Smooth muscle cell (in vitro differentiated cells): ENCODE measurements at regions not wholly inside any gene's neighbourhood (a gene's known extent, or its start where the extent isn't known, plus 50 kb on each side); places are given as distances from the start of the nearest gene placed in this dataset.

Source experiments
- DNase-seq: peaks from one replicate; lab custom pipeline; 2025; ENCODE audit not compliant: unreplicated experiment; lab: John Stamatoyannopoulos, UW
- H2AFZ ChIP-seq: fragments of 200-600 bp; sonication (generic); 2 replicates; pipeline ENCODE4 v1.6.0; 2016; ENCODE audit warnings: antibody characterized with exemption, low read depth, mild to moderate bottlenecking
- H3F3A ChIP-seq: fragments of 200-600 bp; sonication (generic); 2 replicates; pipeline ENCODE4 v1.6.0; 2017; ENCODE audit warnings: antibody characterized with exemption, low read depth
- H3K27ac ChIP-seq: fragments of 200-600 bp; sonication (generic); 2 replicates; pipeline ENCODE4 v1.5.1; 2016; ENCODE audit warnings: low read depth, mild to moderate bottlenecking
- H3K27me3 ChIP-seq: fragments of 200-600 bp; sonication (generic); 2 replicates; pipeline ENCODE4 v1.6.1; 2016; ENCODE audit warnings: low read depth, mild to moderate bottlenecking
- H3K36me3 ChIP-seq: fragments of 200-600 bp; sonication (generic); 2 replicates; pipeline ENCODE4 v1.5.1; 2016; ENCODE audit warnings: low read depth
- H3K4me1 ChIP-seq: fragments of 200-600 bp; sonication (generic); 2 replicates; pipeline ENCODE4 v1.5.1; 2016; ENCODE audit warnings: low read depth
- H3K4me2 ChIP-seq: fragments of 200-600 bp; sonication (generic); 2 replicates; pipeline ENCODE4 v1.6.0; 2016; ENCODE audit warnings: mild to moderate bottlenecking
- H3K4me3 ChIP-seq: fragments of 200-600 bp; sonication (generic); 2 replicates; pipeline ENCODE4 v1.5.1; 2016; ENCODE audit warnings: mild to moderate bottlenecking
- H3K79me2 ChIP-seq: fragments of 200-600 bp; sonication (generic); 2 replicates; pipeline ENCODE4 v1.6.0; 2016; ENCODE audit warnings: low read depth, mild to moderate bottlenecking
- H3K9ac ChIP-seq: fragments of 200-600 bp; sonication (generic); 2 replicates; pipeline ENCODE4 v1.6.0; 2016; ENCODE audit warnings: low read depth
- H3K9me3 ChIP-seq: fragments of 200-600 bp; sonication (generic); replicated peaks from 2 replicates; pipeline ENCODE4 v1.5.1; 2016; ENCODE audit warnings: low read depth
- H4K20me1 ChIP-seq: fragments of 200-600 bp; sonication (generic); 2 replicates; pipeline ENCODE4 v1.6.0; 2016; ENCODE audit warnings: low read depth
- CTCF ChIP-seq: fragments of 200-600 bp; sonication (generic); IDR thresholded peaks from 2 replicates; pipeline ENCODE4 v1.5.1; 2017; ENCODE audit warnings: borderline replicate concordance, mild to moderate bottlenecking, antibody characterized with exemption; ENCODE audit not compliant: insufficient read depth, poor library complexity, severe bottlenecking
- WGBS: methylation state at CpG from one replicate; pipeline ENCODE4 v1.1.7; 2016; ENCODE audit warnings: low lambda C conversion rate; 5-methylcytosine and 5-hydroxymethylcytosine counted together

DNA sequence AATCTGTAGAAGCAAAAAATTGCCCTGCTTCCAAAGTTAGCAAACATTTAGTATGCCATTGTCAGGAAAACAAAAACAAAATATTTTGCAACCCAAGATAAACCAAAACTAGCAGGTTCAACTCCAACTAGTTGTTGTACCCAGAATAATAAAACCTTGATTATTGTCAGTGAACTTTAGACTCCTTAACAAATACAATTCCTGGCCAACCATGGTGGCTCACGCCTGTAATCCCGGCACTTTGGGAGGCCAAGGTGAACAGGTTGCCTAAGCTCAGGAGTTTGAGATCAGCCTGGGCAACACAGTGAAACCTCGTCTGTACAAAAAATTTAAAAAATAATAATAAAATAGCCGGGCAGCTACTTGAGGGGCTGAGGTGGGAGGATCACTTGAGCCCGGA lies 53.6 kb upstream of the EPCAM start:
- H3K4me3 ChIP-seq, result no peak overlapping the region
- H3K27me3 ChIP-seq, result no peaks in the 10 kb centered on the region
- H3K9ac ChIP-seq, result no peak overlapping the region
- H3K4me2 ChIP-seq, result no peak overlapping the region
- 92% methylated on average over 5 of the region's 5 CpGs for WGBS
- H3F3A ChIP-seq, result peaks cover 4% of the 10 kb centered on the region
- no peaks in the 10 kb centered on the region for H3K36me3 ChIP-seq
- H3K9me3 ChIP-seq, result no peaks in the 10 kb centered on the region
- no peaks in the 10 kb centered on the region for H4K20me1 ChIP-seq
- no peak overlapping the region for H2AFZ ChIP-seq
- peaks cover 9% of the 10 kb centered on the region for H3K4me1 ChIP-seq
- H3K79me2 ChIP-seq, result no peaks in the 10 kb centered on the region
- H3K27ac ChIP-seq, result no peak overlapping the region
- no peak for TF ChIP-seq CTCF
- DNase-seq, result no peak

GRCh38 chr2:47313728-47314127 lies 55.4 kb upstream of the EPCAM start:
- Histone ChIP-seq H3K4me1 (peaks cover 20% of the 10 kb centered on the region), H3K36me3 (no peaks in the 10 kb centered on the region), H4K20me1 (no peaks in the 10 kb centered on the region), H3K27ac (no peak overlapping the region), H3K79me2 (no peaks in the 10 kb centered on the region), H3K9me3 (no peaks in the 10 kb centered on the region), H3K4me2 (no peak overlapping the region), H3K4me3 (no peak overlapping the region), H3K27me3 (no peaks in the 10 kb centered on the region), H2AFZ (no peak overlapping the region), H3K9ac (no peak overlapping the region), H3F3A (peaks cover 12% of the 10 kb centered on the region)
- DNase-seq, result no peak
- 96% methylated on average over 2 of the region's 2 CpGs for WGBS
- TF ChIP-seq CTCF, result no peak

DNA sequence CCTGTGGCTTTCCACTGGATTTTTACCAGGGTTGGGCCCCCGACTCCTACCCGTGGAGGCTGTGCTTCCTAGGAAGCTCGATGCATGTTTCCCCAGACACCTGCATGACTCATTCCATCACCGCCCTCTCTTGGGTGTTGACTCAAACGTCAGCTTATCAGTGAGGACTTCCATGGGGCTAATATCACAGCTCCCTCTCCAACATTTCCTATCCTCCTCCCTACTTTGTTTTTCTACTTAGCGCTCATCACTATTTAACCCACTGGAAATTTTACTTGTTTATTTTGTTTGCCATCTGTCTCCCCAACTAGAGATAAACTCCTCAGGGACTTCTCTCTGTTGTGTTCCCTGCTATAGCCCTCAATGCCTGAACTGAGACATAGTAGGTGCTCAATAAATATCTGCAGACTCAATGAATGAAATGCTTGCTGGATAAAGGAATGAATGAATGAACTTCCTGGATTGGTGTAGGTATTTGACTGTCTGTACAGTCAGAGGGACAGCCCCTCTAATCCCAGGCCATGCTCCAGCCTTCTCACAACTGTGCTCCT lies 55.9 kb upstream of the EPCAM start:
- no peak overlapping the region for H3K4me2 ChIP-seq
- H3K27ac ChIP-seq, result no peak overlapping the region
- H3K79me2 ChIP-seq, result no peaks in the 10 kb centered on the region
- no peak overlapping the region for H3K4me3 ChIP-seq
- H3K9ac ChIP-seq, result no peak overlapping the region
- H3K4me1 ChIP-seq, result peaks cover 20% of the 10 kb centered on the region
- DNase-seq, result no peak
- H3K9me3 ChIP-seq, result no peaks in the 10 kb centered on the region
- H2AFZ ChIP-seq, result no peak overlapping the region
- no peaks in the 10 kb centered on the region for H4K20me1 ChIP-seq
- peaks cover 12% of the 10 kb centered on the region for H3F3A ChIP-seq
- TF ChIP-seq CTCF, result no peak
- no peaks in the 10 kb centered on the region for H3K36me3 ChIP-seq
- no peaks in the 10 kb centered on the region for H3K27me3 ChIP-seq
- 35% methylated on average over 6 of the region's 6 CpGs for WGBS

GRCh38 chr2:47312491-47312850 lies 56.6 kb upstream of the EPCAM start:
- Histone ChIP-seq H4K20me1 (no peaks in the 10 kb centered on the region), H3K27ac (peak overlapping the region; percentile 36), H3K79me2 (no peaks in the 10 kb centered on the region), H2AFZ (no peak overlapping the region), H3K4me3 (no peak overlapping the region), H3K36me3 (no peaks in the 10 kb centered on the region), H3F3A (peaks cover 12% of the 10 kb centered on the region), H3K9me3 (no peaks in the 10 kb centered on the region), H3K4me2 (no peak overlapping the region), H3K4me1 (peaks cover 20% of the 10 kb centered on the region), H3K9ac (no peak overlapping the region), H3K27me3 (no peaks in the 10 kb centered on the region)
- no peak for TF ChIP-seq CTCF
- WGBS, result 94% methylated on average over 1 of the region's 1 CpG
- no peak for DNase-seq
